SK-N-MC (cell line): ENCODE measurements at regions not wholly inside any gene's neighbourhood (a gene's known extent, or its start where the extent isn't known, plus 50 kb on each side); places are given as distances from the start of the nearest gene placed in this dataset.

Experiments used
- EZH2 ChIP-seq: fragments of 200-600 bp; sonication (generic); IDR thresholded peaks from one replicate; pipeline ENCODE4 v1.6.1; 2017; ENCODE audit warnings: antibody characterized with exemption
- FOXP2 ChIP-seq: optimal IDR thresholded peaks from 2 replicates; pipeline ENCODE3; 2011; ENCODE audit warnings: mild to moderate bottlenecking, moderate library complexity; ENCODE audit not compliant: insufficient read depth; ENCODE audit errors: extremely low read length, control extremely low read depth
- POLR2AphosphoS5 ChIP-seq: IDR thresholded peaks from 2 replicates; pipeline ENCODE4 v1.6.1; 2012; ENCODE audit warnings: mild to moderate bottlenecking, low read depth, low read length, borderline replicate concordance

DNA sequence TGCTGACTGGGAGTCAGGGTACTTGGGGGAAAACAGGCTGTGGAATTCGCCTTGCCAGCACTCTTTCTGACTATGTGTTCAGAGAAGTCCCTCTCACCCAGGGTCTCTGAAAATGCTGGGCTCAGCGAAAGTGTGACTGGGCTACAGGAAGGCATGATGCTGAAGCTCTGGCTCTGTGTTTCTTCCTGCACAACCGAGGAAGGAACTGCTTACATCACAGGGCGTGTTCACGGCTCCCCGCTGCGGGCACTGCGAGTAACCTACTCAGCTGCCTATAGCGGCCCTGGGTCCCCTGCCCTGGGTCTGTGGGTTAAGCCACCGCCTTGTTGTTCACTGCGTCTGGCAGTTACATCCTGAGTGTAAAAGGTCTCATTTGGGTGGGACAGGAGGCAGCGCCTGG, 222.4 kb upstream of the IRX4 start:
- TF ChIP-seq EZH2 = no peak
- TF ChIP-seq POLR2AphosphoS5 = no peak
- no peak for TF ChIP-seq FOXP2
